Loucy (cell line): ENCODE measurements at regions not wholly inside any gene's neighbourhood (a gene's known extent, or its start where the extent isn't known, plus 50 kb on each side); places are given as distances from the start of the nearest gene placed in this dataset.

Experiments used
- H2AFZ ChIP-seq: fragments of 200-600 bp; sonication (generic); 2 replicates; pipeline ENCODE4 v1.6.0; 2016; ENCODE audit warnings: antibody characterized with exemption, mild to moderate bottlenecking, low read length, moderate library complexity
- H3F3A ChIP-seq: fragments of 200-600 bp; 2 replicates; pipeline ENCODE4 v1.6.0; 2016; ENCODE audit warnings: antibody characterized with exemption, low read depth, mild to moderate bottlenecking
- H3K27me3 ChIP-seq: fragments of 200-600 bp; sonication (generic); 2 replicates; pipeline ENCODE4 v1.6.1; 2014; ENCODE audit warnings: low read length, mild to moderate bottlenecking; ENCODE audit not compliant: insufficient read depth, poor library complexity, severe bottlenecking
- H3K36me3 ChIP-seq: fragments of 200-600 bp; sonication (generic); 2 replicates; pipeline ENCODE4 v1.6.1; 2016; ENCODE audit warnings: low read length; ENCODE audit not compliant: insufficient read depth
- H3K4me1 ChIP-seq: fragments of 200-600 bp; sonication (generic); 2 replicates; pipeline ENCODE4 v1.5.1; 2014; ENCODE audit warnings: low read length, mild to moderate bottlenecking; ENCODE audit not compliant: insufficient read depth, poor library complexity, severe bottlenecking
- H3K4me2 ChIP-seq: fragments of 200-600 bp; sonication (generic); 2 replicates; pipeline ENCODE4 v1.6.0; 2014; ENCODE audit warnings: antibody characterized with exemption, low read length, low read depth, mild to moderate bottlenecking; ENCODE audit not compliant: poor library complexity, severe bottlenecking
- H3K4me3 ChIP-seq: fragments of 200-600 bp; sonication (generic); 2 replicates; pipeline ENCODE4 v1.5.1; 2014; ENCODE audit warnings: low read length, mild to moderate bottlenecking, mixed read lengths; ENCODE audit not compliant: poor library complexity, severe bottlenecking
- H3K79me2 ChIP-seq: fragments of 200-600 bp; sonication (generic); 2 replicates; pipeline ENCODE4 v1.6.1; 2014; ENCODE audit warnings: low read length; ENCODE audit not compliant: insufficient read depth
- H3K9ac ChIP-seq: fragments of 200-600 bp; sonication (generic); 2 replicates; pipeline ENCODE4 v1.6.0; 2014; ENCODE audit warnings: mild to moderate bottlenecking, low read depth, low read length, moderate library complexity; ENCODE audit not compliant: poor library complexity, severe bottlenecking
- H3K9me2 ChIP-seq: fragments of 200-600 bp; sonication (generic); replicated peaks from 2 replicates; pipeline ENCODE4 v1.6.1; 2016; ENCODE audit warnings: low read depth, low read length, mixed read lengths
- H3K9me3 ChIP-seq: fragments of 200-600 bp; sonication (generic); 2 replicates; pipeline ENCODE4 v1.6.1; 2014; ENCODE audit warnings: mild to moderate bottlenecking, antibody characterized with exemption, low read length, low read depth; ENCODE audit not compliant: insufficient read depth
- H4K20me1 ChIP-seq: fragments of 200-600 bp; sonication (generic); 2 replicates; pipeline ENCODE4 v1.6.0; 2014; ENCODE audit warnings: antibody characterized with exemption, low read length, mild to moderate bottlenecking; ENCODE audit not compliant: insufficient read depth, poor library complexity, severe bottlenecking
- CTCF ChIP-seq: fragments of 200-600 bp; sonication (generic); conservative IDR thresholded peaks from 2 replicates; pipeline ENCODE4 v1.5.1; 2014; ENCODE audit warnings: mild to moderate bottlenecking, antibody characterized with exemption, low read length
- EZH2phosphoT487 ChIP-seq: fragments of 200-600 bp; IDR thresholded peaks from 2 replicates; pipeline ENCODE4 v1.6.1; 2018; ENCODE audit warnings: antibody characterized with exemption, mild to moderate bottlenecking, moderate library complexity, borderline replicate concordance

- TF ChIP-seq EZH2phosphoT487 (no peak), CTCF (no peak)
- Histone ChIP-seq H3K4me2 (no peak overlapping the region), H3K36me3 (peaks cover 7% of the 10 kb centered on the region; the same call in 1 of the 2 replicates), H3K4me1 (no peaks in the 10 kb centered on the region), H3K9me3 (no peaks in the 10 kb centered on the region), H3K9me2 (no peaks in the 10 kb centered on the region), H3K79me2 (no peaks in the 10 kb centered on the region), H3K4me3 (no peak overlapping the region), H2AFZ (no peak overlapping the region), H3K9ac (no peak overlapping the region), H3F3A (no peaks in the 10 kb centered on the region), H3K27me3 (no peaks in the 10 kb centered on the region), H4K20me1 (no peaks in the 10 kb centered on the region)
These were observed 571.2 kb downstream of the ZEB2 start for GRCh38 chr2:143948710-143949109.

- Histone ChIP-seq H3K36me3 (peaks cover 7% of the 10 kb centered on the region; the same call in 1 of the 2 replicates), H3K9ac (no peak overlapping the region), H3K79me2 (no peaks in the 10 kb centered on the region), H3K4me1 (no peaks in the 10 kb centered on the region), H3K4me2 (no peak overlapping the region), H2AFZ (no peak overlapping the region), H3K4me3 (no peak overlapping the region), H3F3A (no peaks in the 10 kb centered on the region), H3K27me3 (no peaks in the 10 kb centered on the region), H3K9me2 (no peaks in the 10 kb centered on the region), H3K9me3 (no peaks in the 10 kb centered on the region), H4K20me1 (no peaks in the 10 kb centered on the region)
- TF ChIP-seq CTCF = no peak
- TF ChIP-seq EZH2phosphoT487 = no peak
These were observed 573.2 kb downstream of the ZEB2 start for GRCh38 chr2:143946436-143947391.

- no peak overlapping the region for H3K4me2 ChIP-seq
- TF ChIP-seq EZH2phosphoT487 = no peak
- no peak for TF ChIP-seq CTCF
- no peaks in the 10 kb centered on the region for H3K4me1 ChIP-seq
- H3K9me2 ChIP-seq = no peaks in the 10 kb centered on the region
- H3K9me3 ChIP-seq = no peaks in the 10 kb centered on the region
- H3K27me3 ChIP-seq = no peaks in the 10 kb centered on the region
- no peaks in the 10 kb centered on the region for H3F3A ChIP-seq
- H2AFZ ChIP-seq = no peak overlapping the region
- H4K20me1 ChIP-seq = no peaks in the 10 kb centered on the region
- no peak overlapping the region for H3K9ac ChIP-seq
- H3K36me3 ChIP-seq = peaks cover 7% of the 10 kb centered on the region; the same call in 1 of the 2 replicates
- H3K4me3 ChIP-seq = no peak overlapping the region
- no peaks in the 10 kb centered on the region for H3K79me2 ChIP-seq
These were observed 577.4 kb downstream of the ZEB2 start for GRCh38 chr2:143942486-143942885.
